IMR-90 (cell line): ENCODE measurements at regions not wholly inside any gene's neighbourhood (a gene's known extent, or its start where the extent isn't known, plus 50 kb on each side); places are given as distances from the start of the nearest gene placed in this dataset.

Experiments
- ATAC-seq: fragments of 200-7000 bp; cut with Tn5 transposase; 2 replicates; pipeline ENCODE4 v1.9.1; 2020; ENCODE audit warnings: low read depth, mild to moderate bottlenecking, moderate library complexity
- BruUV-seq: library from RNA; stranded (reverse); fragments of 400-500 nt; replicated peaks from 2 replicates; lab custom pipeline; 2021; lab: Mats Ljungman, UMichigan
- CTCF ChIA-PET: fragments of 300-600 bp; formaldehyde crosslinking; extraction: SDS; loops from one replicate; lab custom pipeline; 2021; ENCODE audit warnings: antibody characterized with exemption; lab: Yijun Ruan, JAX
- POLR2A ChIA-PET: fragments of 300-600 bp; sonication (Branson Sonifier 250); formaldehyde crosslinking; loops from one replicate; lab custom pipeline; 2022; ENCODE audit warnings: antibody characterized with exemption; ENCODE audit not compliant: unreplicated experiment; lab: Charles Lee
- DNase-seq: peaks from one replicate; pipeline ENCODE4 v3.0.0; 2013
- H2AFZ ChIP-seq: replicated peaks from 2 replicates; pipeline ENCODE3; 2013; ENCODE audit warnings: low read length, mild to moderate bottlenecking; ENCODE audit not compliant: poor library complexity
- H2AK5ac ChIP-seq: 2 replicates; pipeline ENCODE4 v1.6.1; 2013; ENCODE audit warnings: low read depth, low read length, inconsistent platforms
- H2AK9ac ChIP-seq: replicated peaks from 2 replicates; pipeline ENCODE3; 2013; ENCODE audit warnings: mild to moderate bottlenecking, low read depth, low read length, moderate library complexity; ENCODE audit not compliant: poor library complexity
- H2BK120ac ChIP-seq: 2 replicates; pipeline ENCODE4 v1.6.1; 2013; ENCODE audit warnings: low read depth, low read length, inconsistent platforms
- H2BK15ac ChIP-seq: 3 replicates; pipeline ENCODE4 v1.6.1; 2013; ENCODE audit warnings: low read depth, low read length, inconsistent platforms
- H2BK20ac ChIP-seq: 2 replicates; pipeline ENCODE4 v1.6.1; 2013; ENCODE audit warnings: low read depth, mild to moderate bottlenecking, inconsistent platforms, low read length, moderate library complexity
- H2BK5ac ChIP-seq: 2 replicates; pipeline ENCODE4 v1.6.1; 2013; ENCODE audit warnings: mild to moderate bottlenecking, low read depth, low read length, inconsistent platforms; ENCODE audit not compliant: poor library complexity, severe bottlenecking
- H3K14ac ChIP-seq: replicated peaks from 2 replicates; pipeline ENCODE4 v1.6.1; 2013; ENCODE audit warnings: low read depth, low read length, inconsistent platforms
- H3K18ac ChIP-seq: 2 replicates; pipeline ENCODE4 v1.6.1; 2013; ENCODE audit warnings: low read depth, low read length, control low read depth
- H3K23ac ChIP-seq: 2 replicates; pipeline ENCODE4 v1.6.1; 2013; ENCODE audit warnings: low read depth, low read length, inconsistent platforms
- H3K27ac ChIP-seq: 2 replicates; pipeline ENCODE4 v1.5.1; 2013; ENCODE audit warnings: mild to moderate bottlenecking, control low read depth, low read length; ENCODE audit not compliant: insufficient read depth
- H3K27me3 ChIP-seq: 2 replicates; pipeline ENCODE4 v1.6.1; 2013; ENCODE audit warnings: low read length; ENCODE audit not compliant: control insufficient read depth, insufficient read depth
- H3K36me3 ChIP-seq: 2 replicates; pipeline ENCODE4 v1.6.1; 2013; ENCODE audit warnings: low read length, mixed read lengths; ENCODE audit not compliant: control insufficient read depth, insufficient read depth
- H3K4ac ChIP-seq: 2 replicates; pipeline ENCODE4 v1.6.1; 2013; ENCODE audit warnings: low read depth, low read length, inconsistent platforms
- H3K4me1 ChIP-seq: 2 replicates; pipeline ENCODE4 v1.6.1; 2013; ENCODE audit warnings: low read length, mixed read lengths; ENCODE audit not compliant: control insufficient read depth, insufficient read depth
- H3K4me2 ChIP-seq: 2 replicates; pipeline ENCODE4 v1.6.1; 2013; ENCODE audit warnings: low read depth, mild to moderate bottlenecking, control low read depth, low read length, moderate library complexity
- H3K4me3 ChIP-seq: 2 replicates; pipeline ENCODE4 v1.5.1; 2013; ENCODE audit warnings: low read depth, mild to moderate bottlenecking, control low read depth, low read length, moderate library complexity; ENCODE audit not compliant: insufficient read depth
- H3K56ac ChIP-seq: 2 replicates; pipeline ENCODE4 v1.6.1; 2013; ENCODE audit warnings: low read length, inconsistent platforms; ENCODE audit not compliant: insufficient read depth; ENCODE audit errors: extremely low read depth
- H3K79me1 ChIP-seq, 2 experiments: 2 replicates each; pipeline ENCODE4 v1.6.1; 2013; ENCODE audit warnings: low read length in 2 of 2, inconsistent platforms in 1 of 2, low read depth in 1 of 2
- H3K9ac ChIP-seq: 2 replicates; pipeline ENCODE4 v1.6.1; 2013; ENCODE audit warnings: low read depth, low read length, control low read depth
- H3K9me1 ChIP-seq: 2 replicates; pipeline ENCODE4 v1.6.1; 2013; ENCODE audit warnings: low read length, inconsistent platforms; ENCODE audit not compliant: insufficient read depth
- H3K9me3 ChIP-seq: 2 replicates; pipeline ENCODE4 v1.6.1; 2013; ENCODE audit warnings: low read length; ENCODE audit not compliant: control insufficient read depth, insufficient read depth
- H4K20me1 ChIP-seq: 2 replicates; pipeline ENCODE4 v1.6.1; 2013; ENCODE audit warnings: low read length, inconsistent platforms; ENCODE audit not compliant: insufficient read depth
- H4K5ac ChIP-seq: 2 replicates; pipeline ENCODE4 v1.6.1; 2013; ENCODE audit warnings: mild to moderate bottlenecking, low read depth, low read length, control low read depth
- H4K8ac ChIP-seq, 2 experiments: 2 replicates each; pipeline ENCODE4 v1.6.1; 2013; ENCODE audit warnings: low read depth in 2 of 2, low read length in 2 of 2, control low read depth in 1 of 2, inconsistent platforms in 1 of 2
- H4K91ac ChIP-seq: 2 replicates; pipeline ENCODE4 v1.6.1; 2013; ENCODE audit warnings: low read depth, low read length, inconsistent platforms; ENCODE audit not compliant: insufficient read depth
- BHLHE40 ChIP-seq: fragments of 150-350 bp; IDR thresholded peaks from 2 replicates; pipeline ENCODE4 v1.6.1; 2016; ENCODE audit warnings: mild to moderate bottlenecking, low read depth, low read length
- CEBPB ChIP-seq: IDR thresholded peaks from 2 replicates; pipeline ENCODE4 v1.6.1; 2012; ENCODE audit warnings: low read depth, low read length, improper control_type of control experiment
- CHD1 ChIP-seq: IDR thresholded peaks from 2 replicates; pipeline ENCODE4 v1.6.1; 2012; ENCODE audit warnings: low read depth, low read length, improper control_type of control experiment
- FOS ChIP-seq: fragments of 150-350 bp; IDR thresholded peaks from 2 replicates; pipeline ENCODE4 v1.6.1; 2016; ENCODE audit warnings: low read depth, low read length
- MAFK ChIP-seq: IDR thresholded peaks from 2 replicates; pipeline ENCODE4 v1.6.1; 2012; ENCODE audit warnings: low read depth, low read length, improper control_type of control experiment
- MAZ ChIP-seq: IDR thresholded peaks from 2 replicates; pipeline ENCODE4 v1.6.1; 2012; ENCODE audit warnings: low read depth, mild to moderate bottlenecking, low read length, improper control_type of control experiment, moderate library complexity, borderline replicate concordance
- MXI1 ChIP-seq: IDR thresholded peaks from 2 replicates; pipeline ENCODE4 v1.6.1; 2012; ENCODE audit warnings: low read depth, mild to moderate bottlenecking, low read length, moderate library complexity, borderline replicate concordance
- NFE2L2 ChIP-seq: fragments of 150-350 bp; IDR thresholded peaks from 2 replicates; pipeline ENCODE4 v1.6.1; 2016; ENCODE audit warnings: low read depth, mild to moderate bottlenecking, low read length
- POLR2A ChIP-seq: IDR thresholded peaks from 2 replicates; pipeline ENCODE4 v1.6.1; 2012; ENCODE audit warnings: mild to moderate bottlenecking, low read depth, low read length
- RAD21 ChIP-seq: IDR thresholded peaks from 2 replicates; pipeline ENCODE4 v1.6.1; 2012; ENCODE audit warnings: low read length, improper control_type of control experiment
- RCOR1 ChIP-seq: IDR thresholded peaks from 2 replicates; pipeline ENCODE4 v1.6.1; 2012; ENCODE audit warnings: mild to moderate bottlenecking, low read length, improper control_type of control experiment; ENCODE audit not compliant: insufficient replicate concordance
- RFX5 ChIP-seq: IDR thresholded peaks from 2 replicates; pipeline ENCODE4 v1.8.0; 2012; ENCODE audit warnings: low read depth, mild to moderate bottlenecking, low read length, moderate library complexity
- SMC3 ChIP-seq: fragments of 150-350 bp; IDR thresholded peaks from 2 replicates; pipeline ENCODE4 v1.6.1; 2016; ENCODE audit warnings: low read depth, mild to moderate bottlenecking, antibody characterized with exemption, low read length, moderate library complexity
- WGBS, 2 experiments: methylation state at CpG; one replicate each; pipeline versions ENCODE4 v1.1.5 to v1.1.7; 2013; ENCODE audit warnings: missing lambda C conversion rate in 2 of 2; ENCODE audit not compliant: insufficient read length in 1 of 2; ENCODE audit errors: extremely low coverage in 2 of 2; 5-methylcytosine and 5-hydroxymethylcytosine counted together
- dilution Hi-C: fragments of 300-500 bp; cut with HindIII; formaldehyde crosslinking; loops from one replicate; pipeline ENCODE4 v1.14.3; 2018; ENCODE audit warnings: low sequenced_read_pairs; ENCODE audit not compliant: unreplicated experiment
- in situ Hi-C: fragments of 300-500 bp; cut with MboI; formaldehyde crosslinking; loops from 3 replicates; pipeline ENCODE4 v1.14.3; 2019; ENCODE audit warnings: low sequenced_read_pairs, inconsistent platforms, mixed read lengths
- intact Hi-C: fragments of 100-400 bp; cut with micrococcal nuclease; formaldehyde crosslinking; loops from 2 replicates; pipeline ENCODE4 v1.10.0; 2022
- TF ChIP-seq, protein P1 (sequence below): fragments of 150-350 bp; IDR thresholded peaks from 2 replicates; pipeline ENCODE4 v1.6.1; 2017; ENCODE audit warnings: mild to moderate bottlenecking, antibody characterized with exemption, low read length, low read depth
- TF ChIP-seq, protein P2 (sequence below): conservative IDR thresholded peaks from 2 replicates; pipeline ENCODE4 v1.5.1; 2012; ENCODE audit warnings: mild to moderate bottlenecking, low read depth, low read length, improper control_type of control experiment
- TF ChIP-seq, protein P3 (sequence below): fragments of 150-350 bp; IDR thresholded peaks from 2 replicates; pipeline ENCODE4 v1.6.1; 2016; ENCODE audit warnings: low read depth, mild to moderate bottlenecking, low read length, moderate library complexity, borderline replicate concordance

DNA sequence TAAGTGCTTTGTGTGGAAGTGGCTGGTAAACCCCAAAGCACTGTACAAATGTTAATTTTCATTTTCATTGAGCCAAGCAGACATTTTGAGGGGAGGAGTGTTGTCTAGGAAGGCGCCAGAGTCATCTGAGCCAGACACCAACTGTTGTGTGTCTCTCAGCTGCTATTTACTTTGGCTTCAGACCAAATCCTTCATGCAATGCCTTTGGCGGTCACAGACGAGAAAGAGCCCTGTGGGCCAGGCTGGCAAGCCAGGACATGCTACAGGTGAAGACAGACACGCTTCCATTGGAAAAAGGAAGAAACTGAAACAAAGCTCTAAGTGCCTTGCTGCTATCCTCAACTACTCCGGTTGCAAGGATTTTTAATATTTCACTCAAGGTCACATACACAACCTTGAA, 115.4 kb upstream of the CDC42EP3 start:
- no peaks in the 10 kb centered on the region for H3K36me3 ChIP-seq
- TF ChIP-seq RCOR1 = no peak
- no peak for TF ChIP-seq MAFK
- TF ChIP-seq BHLHE40 = no peak
- no peak for TF ChIP-seq MAZ
- TF ChIP-seq SMC3 = no peak
- TF ChIP-seq CEBPB = no peak
- TF ChIP-seq, protein P1, sequence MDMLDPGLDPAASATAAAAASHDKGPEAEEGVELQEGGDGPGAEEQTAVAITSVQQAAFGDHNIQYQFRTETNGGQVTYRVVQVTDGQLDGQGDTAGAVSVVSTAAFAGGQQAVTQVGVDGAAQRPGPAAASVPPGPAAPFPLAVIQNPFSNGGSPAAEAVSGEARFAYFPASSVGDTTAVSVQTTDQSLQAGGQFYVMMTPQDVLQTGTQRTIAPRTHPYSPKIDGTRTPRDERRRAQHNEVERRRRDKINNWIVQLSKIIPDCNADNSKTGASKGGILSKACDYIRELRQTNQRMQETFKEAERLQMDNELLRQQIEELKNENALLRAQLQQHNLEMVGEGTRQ = no peak
- no peak for TF ChIP-seq POLR2A
- TF ChIP-seq MXI1 = no peak
- no peak for TF ChIP-seq CHD1
- TF ChIP-seq, protein P2, sequence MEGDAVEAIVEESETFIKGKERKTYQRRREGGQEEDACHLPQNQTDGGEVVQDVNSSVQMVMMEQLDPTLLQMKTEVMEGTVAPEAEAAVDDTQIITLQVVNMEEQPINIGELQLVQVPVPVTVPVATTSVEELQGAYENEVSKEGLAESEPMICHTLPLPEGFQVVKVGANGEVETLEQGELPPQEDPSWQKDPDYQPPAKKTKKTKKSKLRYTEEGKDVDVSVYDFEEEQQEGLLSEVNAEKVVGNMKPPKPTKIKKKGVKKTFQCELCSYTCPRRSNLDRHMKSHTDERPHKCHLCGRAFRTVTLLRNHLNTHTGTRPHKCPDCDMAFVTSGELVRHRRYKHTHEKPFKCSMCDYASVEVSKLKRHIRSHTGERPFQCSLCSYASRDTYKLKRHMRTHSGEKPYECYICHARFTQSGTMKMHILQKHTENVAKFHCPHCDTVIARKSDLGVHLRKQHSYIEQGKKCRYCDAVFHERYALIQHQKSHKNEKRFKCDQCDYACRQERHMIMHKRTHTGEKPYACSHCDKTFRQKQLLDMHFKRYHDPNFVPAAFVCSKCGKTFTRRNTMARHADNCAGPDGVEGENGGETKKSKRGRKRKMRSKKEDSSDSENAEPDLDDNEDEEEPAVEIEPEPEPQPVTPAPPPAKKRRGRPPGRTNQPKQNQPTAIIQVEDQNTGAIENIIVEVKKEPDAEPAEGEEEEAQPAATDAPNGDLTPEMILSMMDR = no peak
- TF ChIP-seq, protein P3, sequence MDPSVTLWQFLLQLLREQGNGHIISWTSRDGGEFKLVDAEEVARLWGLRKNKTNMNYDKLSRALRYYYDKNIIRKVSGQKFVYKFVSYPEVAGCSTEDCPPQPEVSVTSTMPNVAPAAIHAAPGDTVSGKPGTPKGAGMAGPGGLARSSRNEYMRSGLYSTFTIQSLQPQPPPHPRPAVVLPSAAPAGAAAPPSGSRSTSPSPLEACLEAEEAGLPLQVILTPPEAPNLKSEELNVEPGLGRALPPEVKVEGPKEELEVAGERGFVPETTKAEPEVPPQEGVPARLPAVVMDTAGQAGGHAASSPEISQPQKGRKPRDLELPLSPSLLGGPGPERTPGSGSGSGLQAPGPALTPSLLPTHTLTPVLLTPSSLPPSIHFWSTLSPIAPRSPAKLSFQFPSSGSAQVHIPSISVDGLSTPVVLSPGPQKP = no peak
- no peak for TF ChIP-seq NFE2L2
- no peak for TF ChIP-seq FOS
- TF ChIP-seq RFX5 = no peak
- no peak for TF ChIP-seq RAD21
- CTCF ChIA-PET = no interaction called here
- H3K23ac ChIP-seq = 0 out of 2 replicates have a peak overlapping the region, but pooled peaks have one; percentile 16
- peaks cover 0 to 15% of the 10 kb centered on the region in 2 experiments; a peak in 2 of 4 replicates for H3K79me1 ChIP-seq
- H3K4me3 ChIP-seq = no peak overlapping the region
- H3K4ac ChIP-seq = peak overlapping the region; percentile 31; the same call in 1 of the 2 replicates
- POLR2A ChIA-PET = no interaction called here
- no peak overlapping the region for H3K9ac ChIP-seq
- DNase-seq (no peak), ATAC-seq (no peak)
- no peak overlapping the region for H2AFZ ChIP-seq
- H3K56ac ChIP-seq = no peak overlapping the region
- H2BK5ac ChIP-seq = no peak overlapping the region
- H4K91ac ChIP-seq = 0 out of 2 replicates have a peak overlapping the region, but pooled peaks have one; percentile 49
- H3K27ac ChIP-seq = no peak overlapping the region
- H2AK9ac ChIP-seq = no peak overlapping the region
- intact Hi-C loops (no loop called here), dilution Hi-C loops (no loop called here), in situ Hi-C loops (no loop called here)
- H2AK5ac ChIP-seq = peak overlapping the region; percentile 61; the same call in 1 of the 2 replicates
- H2BK20ac ChIP-seq = peak overlapping the region; percentile 48; the same call in 1 of the 2 replicates
- no peaks in the 10 kb centered on the region for H3K27me3 ChIP-seq
- peaks cover 10% of the 10 kb centered on the region for H3K9me1 ChIP-seq
- H4K20me1 ChIP-seq = no peaks in the 10 kb centered on the region
- peak overlapping the region in 1 of 2 experiments; percentile 20; a peak in 1 of 4 replicates for H4K8ac ChIP-seq
- BruUV-seq = no TSS peak
- H2BK15ac ChIP-seq = peak overlapping the region; percentile 44; the same call in 1 of the 3 replicates
- H4K5ac ChIP-seq = no peak overlapping the region
- no peak overlapping the region for H3K14ac ChIP-seq
- peaks cover 20% of the 10 kb centered on the region for H3K4me1 ChIP-seq
- peaks cover 10% of the 10 kb centered on the region; the same call in 1 of the 2 replicates for H3K9me3 ChIP-seq
- WGBS, 2 experiments = 38% methylated on average over 1 of the region's 5 CpGs; no CpG with 5 or more reads in 1 of the 2 experiments
- H2BK120ac ChIP-seq = peak overlapping the region; percentile 24; the same call in 1 of the 2 replicates
- peak overlapping the region; percentile 55 for H3K18ac ChIP-seq
- H3K4me2 ChIP-seq = no peak overlapping the region
